Pancreas (tissue), 10 donors: ENCODE measurements at regions not wholly inside any gene's neighbourhood (a gene's known extent, or its start where the extent isn't known, plus 50 kb on each side); places are given as distances from the start of the nearest gene placed in this dataset.

Experiments
- ATAC-seq, 4 donors: fragments of 200-7000 bp; cut with Tn5 transposase; one replicate each; pipeline versions ENCODE4 v1.8.0 to v1.9.1; 2020; ENCODE audit warnings: mild to moderate bottlenecking in 4 of 4, moderate library complexity in 4 of 4
- DNase-seq, 6 donors: peaks; one replicate each; pipeline ENCODE4 v3.0.0-alpha.2; 2020
- FAIRE-seq: peaks from 2 replicates; lab custom pipeline; 2012; peaks lifted over from hg19 to GRCh38; lab: Jason Lieb, UNC
- H3K27ac ChIP-seq, 4 donors: fragments of 200-600 bp; sonication (generic); 1 replicate in 3 of 4; 2 replicates in 1 of 4; pipeline versions ENCODE4 v1.5.0 to v1.8.0; 2020
- H3K27me3 ChIP-seq, 4 donors: fragments of 200-600 bp; one replicate each; pipeline ENCODE4 v1.8.0; 2021
- H3K36me3 ChIP-seq, 3 donors: fragments of 200-600 bp; sonication (generic) in 1 of 3; one replicate each; pipeline versions ENCODE4 v1.5.0 to v1.8.0; 2020 to 2021
- H3K4me1 ChIP-seq, 3 donors: fragments of 200-600 bp; one replicate each; pipeline ENCODE4 v1.8.0; 2021
- H3K4me3 ChIP-seq, 4 donors: fragments of 200-600 bp; sonication (generic) in 2 of 4; one replicate each; pipeline versions ENCODE4 v1.5.0 to v1.8.0; 2020 to 2021
- H3K9me3 ChIP-seq, 4 donors: fragments of 200-600 bp; one replicate each; pipeline ENCODE4 v1.8.0; 2021
- WGBS, 2 donors: extraction: QIAGEN DNeasy Blood & Tissue Kit; methylation state at CpG; one replicate each; pipeline ENCODE4 v1.1.7; 2013; 5-methylcytosine and 5-hydroxymethylcytosine counted together
- intact Hi-C, 3 donors: fragments of 100-400 bp; cut with DNase I; formaldehyde crosslinking; loops; one replicate each; pipeline versions ENCODE4 v1.11.1 to v1.14.2; 2022
- TF ChIP-seq, protein P1 (sequence below), 4 donors: fragments of 200-600 bp; sonication (generic) in 3 of 4; IDR thresholded peaks; one replicate each; pipeline versions ENCODE4 v1.5.0 to v1.8.0; 2021; ENCODE audit warnings: antibody characterized with exemption in 4 of 4
- donor health status: healthy with polysubstance abuse.
- donor health status: DM: no; HTN: no; CAD: no; lungs with moderate emphysema.
- donor health status: DM: no; HTN: no; CAD: no.
- donor health status: control.
- donor health status: control.
- donor health status: Bipolar disorder and iron deficiency.
- donor health status: DM: yes; HTN: yes; CAD: no.
- donor health status: DM: no; HTN: no; CAD: no.
- donor health status: DM: no; HTN: no; CAD: no.
- donor health status: DM: yes; HTN: yes; CAD: no.

DNA sequence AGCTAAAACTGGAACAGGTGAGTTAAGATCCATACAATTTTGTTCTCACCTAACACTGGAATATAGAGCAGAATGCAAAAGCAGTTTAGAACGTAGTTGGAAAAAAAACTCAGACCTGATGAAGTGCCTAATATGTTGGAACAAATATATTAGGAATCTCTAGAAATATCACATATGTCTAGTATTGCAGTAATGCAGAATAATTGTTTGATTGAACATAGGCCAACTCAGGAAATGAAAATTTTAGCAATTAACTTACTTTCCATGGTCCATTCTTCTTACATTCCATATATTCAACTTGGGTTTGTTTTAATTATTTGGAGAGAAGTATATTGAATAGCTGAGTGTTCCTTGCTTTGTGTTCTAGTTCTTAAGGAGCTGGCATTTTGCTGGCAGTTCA lies 111.8 kb upstream of the ADAMTSL1 start:
- intact Hi-C loops = no loop called here
- DNase-seq = no peak
- no peak for ATAC-seq

DNA sequence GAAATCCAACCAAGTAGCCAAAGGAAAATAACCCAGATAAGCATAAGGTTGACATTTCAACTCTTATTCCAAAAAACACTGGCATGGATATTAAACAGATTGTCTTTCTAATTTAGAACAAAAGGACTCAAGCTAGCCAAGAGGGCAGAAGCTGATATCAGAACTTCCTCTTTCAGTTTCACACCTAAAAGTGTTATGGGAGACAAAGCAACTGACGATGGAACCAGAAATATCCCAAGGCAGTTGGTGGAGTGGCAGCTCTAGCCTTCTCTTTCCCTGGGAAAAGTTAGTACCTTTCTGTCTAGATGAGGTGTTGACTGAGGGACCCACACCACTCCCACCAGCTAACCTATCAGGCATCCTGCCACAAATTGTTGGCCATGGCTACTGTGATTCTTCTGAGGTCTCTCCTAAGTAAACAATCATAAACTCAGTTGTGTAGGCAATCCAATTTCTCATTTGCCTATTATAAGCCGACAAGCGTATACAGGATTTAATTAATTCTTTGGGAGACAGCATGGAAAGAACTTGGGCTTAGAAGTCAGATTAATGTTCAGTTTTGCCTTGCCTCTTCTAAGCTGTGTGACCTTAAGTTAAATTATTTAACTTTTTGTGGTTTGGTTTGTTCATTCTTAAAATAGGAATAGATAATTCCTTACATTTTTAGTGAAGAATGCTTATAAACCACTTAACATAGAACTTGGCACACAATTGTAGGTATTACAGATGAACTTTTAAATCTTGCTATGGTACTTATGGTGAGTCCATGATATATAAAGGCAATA lies 110.9 kb upstream of the ADAMTSL1 start:
- Histone ChIP-seq H3K27me3 (no peaks in the 10 kb centered on the region), H3K36me3 (no peaks in the 10 kb centered on the region), H3K9me3 (no peaks in the 10 kb centered on the region), H3K4me3 (no peak overlapping the region), H3K27ac (no peak overlapping the region), H3K4me1 (no peaks in the 10 kb centered on the region)
- intact Hi-C loops = no loop called here
- WGBS, 2 donors = 47% methylated on average over 3 of the region's 3 CpGs
- ATAC-seq = peak in 1 of 4 donors; percentile 33
- DNase-seq = no peak
- TF ChIP-seq, protein P1, sequence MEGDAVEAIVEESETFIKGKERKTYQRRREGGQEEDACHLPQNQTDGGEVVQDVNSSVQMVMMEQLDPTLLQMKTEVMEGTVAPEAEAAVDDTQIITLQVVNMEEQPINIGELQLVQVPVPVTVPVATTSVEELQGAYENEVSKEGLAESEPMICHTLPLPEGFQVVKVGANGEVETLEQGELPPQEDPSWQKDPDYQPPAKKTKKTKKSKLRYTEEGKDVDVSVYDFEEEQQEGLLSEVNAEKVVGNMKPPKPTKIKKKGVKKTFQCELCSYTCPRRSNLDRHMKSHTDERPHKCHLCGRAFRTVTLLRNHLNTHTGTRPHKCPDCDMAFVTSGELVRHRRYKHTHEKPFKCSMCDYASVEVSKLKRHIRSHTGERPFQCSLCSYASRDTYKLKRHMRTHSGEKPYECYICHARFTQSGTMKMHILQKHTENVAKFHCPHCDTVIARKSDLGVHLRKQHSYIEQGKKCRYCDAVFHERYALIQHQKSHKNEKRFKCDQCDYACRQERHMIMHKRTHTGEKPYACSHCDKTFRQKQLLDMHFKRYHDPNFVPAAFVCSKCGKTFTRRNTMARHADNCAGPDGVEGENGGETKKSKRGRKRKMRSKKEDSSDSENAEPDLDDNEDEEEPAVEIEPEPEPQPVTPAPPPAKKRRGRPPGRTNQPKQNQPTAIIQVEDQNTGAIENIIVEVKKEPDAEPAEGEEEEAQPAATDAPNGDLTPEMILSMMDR (IDR thresholded peaks at IDR 0.05) = no peak
- FAIRE-seq = no peak

More for the DNA sequence above, 111.8 kb upstream of the ADAMTSL1 start:
- no peak overlapping the region for H3K27ac ChIP-seq
- TF ChIP-seq, protein P1 (IDR thresholded peaks at IDR 0.05) = no peak
- H3K36me3 ChIP-seq = no peaks in the 10 kb centered on the region
- WGBS, 2 donors = 59 to 60% methylated on average over 1 of the region's 1 CpG
- no peak for FAIRE-seq
- H3K4me1 ChIP-seq = no peaks in the 10 kb centered on the region
- H3K9me3 ChIP-seq = no peaks in the 10 kb centered on the region
- H3K27me3 ChIP-seq = no peaks in the 10 kb centered on the region
- no peak overlapping the region for H3K4me3 ChIP-seq

- Histone ChIP-seq H3K9me3 (no peaks in the 10 kb centered on the region), H3K4me1 (no peaks in the 10 kb centered on the region), H3K4me3 (no peak overlapping the region), H3K27me3 (no peaks in the 10 kb centered on the region), H3K27ac (no peak overlapping the region), H3K36me3 (no peaks in the 10 kb centered on the region)
- DNase-seq (no peak), FAIRE-seq (no peak), ATAC-seq (no peak)
- 69 to 72% methylated on average over 6 of the region's 6 CpGs for WGBS, 2 donors
- intact Hi-C loops = no loop called here
- TF ChIP-seq, protein P1 (IDR thresholded peaks at IDR 0.05) = no peak
These were observed 108.3 kb upstream of the ADAMTSL1 start for GRCh38 chr9:18365651-18366050.

GRCh38 chr9:18366184-18366583 lies 107.8 kb upstream of the ADAMTSL1 start:
- TF ChIP-seq, protein P1 (IDR thresholded peaks at IDR 0.05) = no peak
- H3K27ac ChIP-seq = no peak overlapping the region
- H3K36me3 ChIP-seq = no peaks in the 10 kb centered on the region
- 55 to 73% methylated on average over 3 of the region's 3 CpGs for WGBS, 2 donors
- no peak overlapping the region for H3K4me3 ChIP-seq
- DNase-seq (no peak), ATAC-seq (no peak), FAIRE-seq (no peak)
- intact Hi-C loops = no loop called here
- no peaks in the 10 kb centered on the region for H3K27me3 ChIP-seq
- no peaks in the 10 kb centered on the region for H3K9me3 ChIP-seq
- no peaks in the 10 kb centered on the region for H3K4me1 ChIP-seq

DNA sequence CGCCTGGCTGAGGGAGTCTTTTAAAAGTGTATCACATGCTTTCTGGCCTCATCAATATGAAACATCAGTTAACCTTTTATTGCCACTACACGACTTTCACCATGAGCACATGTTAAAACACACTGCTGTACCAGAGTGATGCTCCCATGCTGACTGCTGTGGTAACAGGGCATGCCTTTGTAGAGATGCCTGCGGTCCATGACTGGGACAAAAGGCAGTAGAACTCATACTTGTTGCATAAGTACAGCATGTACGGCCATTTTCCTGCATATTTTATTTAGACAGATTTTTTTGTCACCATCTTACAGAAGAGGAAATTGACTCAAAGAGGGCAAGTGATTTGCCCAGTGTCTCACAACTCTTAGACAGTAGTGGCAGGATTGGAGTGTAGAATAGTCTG lies 105.7 kb upstream of the ADAMTSL1 start:
- 75 to 83% methylated on average over 4 of the region's 4 CpGs for WGBS, 2 donors
- no peak for DNase-seq

More for the DNA sequence above, 105.7 kb upstream of the ADAMTSL1 start:
- no peak overlapping the region for H3K27ac ChIP-seq
- no peaks in the 10 kb centered on the region for H3K27me3 ChIP-seq
- ATAC-seq = no peak
- intact Hi-C loops = no loop called here
- H3K36me3 ChIP-seq = no peaks in the 10 kb centered on the region
- no peaks in the 10 kb centered on the region for H3K4me1 ChIP-seq
- H3K4me3 ChIP-seq = no peak overlapping the region
- TF ChIP-seq, protein P1 (IDR thresholded peaks at IDR 0.05) = no peak
- FAIRE-seq = no peak
- no peaks in the 10 kb centered on the region for H3K9me3 ChIP-seq
